ENCODE measurements at regions not wholly inside any gene's neighbourhood (a gene's known extent, or its start where the extent isn't known, plus 50 kb on each side); places are given as distances from the start of the nearest gene placed in this dataset.

DNA sequence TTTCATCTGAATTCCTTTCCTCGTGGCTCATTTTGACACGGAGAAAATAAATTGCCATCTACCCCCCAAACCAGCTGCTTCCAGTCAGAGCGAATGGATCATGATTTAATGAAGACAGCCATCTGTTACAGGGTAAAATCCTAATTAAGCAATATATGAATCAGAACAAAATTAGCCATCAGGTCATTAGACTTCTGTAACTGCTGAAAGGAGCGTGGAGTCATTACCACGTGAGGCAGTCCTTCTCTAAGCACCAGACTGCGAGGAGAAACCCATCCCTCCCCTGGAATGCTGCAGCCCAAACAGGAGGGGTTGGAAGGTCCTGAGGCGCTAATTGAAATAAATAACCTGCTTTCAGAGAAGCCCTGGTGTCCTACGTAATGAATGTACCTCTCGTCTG, 51.1 kb upstream of the TCL1A start:
- no CpG with 5 or more reads among the region's 9 CpGs for WGBS (ENCODE audit: extremely low coverage, insufficient coverage, insufficient read length)
- H3K27ac ChIP-seq (ENCODE audit: low read depth, low read length), result no peak overlapping the region

DNA sequence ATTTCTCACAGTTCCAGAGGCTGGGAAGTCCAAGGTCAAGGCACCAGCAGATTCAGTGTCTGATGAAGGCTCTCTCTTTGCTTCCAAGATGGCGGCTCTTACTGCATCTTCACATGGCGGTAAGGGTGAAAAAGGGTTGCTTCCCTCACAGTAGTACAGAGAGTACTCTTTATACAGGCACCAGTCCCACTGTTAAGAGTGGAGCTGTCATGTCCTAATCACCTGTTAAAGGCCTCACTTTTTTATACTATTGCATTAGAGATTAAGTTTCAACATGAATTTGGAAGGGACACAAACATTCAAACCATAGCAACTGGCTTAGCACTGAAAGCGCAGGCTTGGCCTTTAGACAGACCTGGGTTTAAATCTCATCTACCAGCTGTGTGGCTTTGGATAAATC, 50.0 kb upstream of the TCL1A start:
- H3K23ac ChIP-seq (ENCODE audit: low read length), result no peak overlapping the region
- H2BK120ac ChIP-seq (ENCODE audit: insufficient read depth, low read length, poor library complexity), result no peak overlapping the region
- no peak overlapping the region for H3K18ac ChIP-seq (ENCODE audit: low read length)
- no peak overlapping the region for H3K9ac ChIP-seq (ENCODE audit: low read length)
- no peak for DNase-seq
- H3K79me2 ChIP-seq (ENCODE audit: control insufficient read depth, insufficient read depth, low read length, poor library complexity), result no peaks in the 10 kb centered on the region
- no peak overlapping the region for H2AK5ac ChIP-seq (ENCODE audit: low read length)
- WGBS (ENCODE audit: extremely low coverage, insufficient coverage, insufficient read length), result no CpG with 5 or more reads among the region's 3 CpGs
- H3K4me3 ChIP-seq (ENCODE audit: low read depth, low read length), result no peak overlapping the region
- no peaks in the 10 kb centered on the region for H3K79me1 ChIP-seq (ENCODE audit: low read length)
- H2AFZ ChIP-seq (ENCODE audit: insufficient read depth, low read length, poor library complexity), result no peak overlapping the region
- H2BK12ac ChIP-seq (ENCODE audit: low read length), result no peak overlapping the region
- no peak overlapping the region for H4K91ac ChIP-seq (ENCODE audit: low read depth, low read length)
- H2BK5ac ChIP-seq (ENCODE audit: low read depth, low read length, poor library complexity), result no peak overlapping the region
- no peak overlapping the region for H3K14ac ChIP-seq (ENCODE audit: low read length)
- no peak overlapping the region for H4K12ac ChIP-seq (ENCODE audit: low read depth, low read length)
- no peak overlapping the region for H3K4me2 ChIP-seq (ENCODE audit: low read length)
- no peaks in the 10 kb centered on the region for H3K36me3 ChIP-seq (ENCODE audit: control insufficient read depth in 1 of 2, insufficient read depth in 2 of 2, low read length in 2 of 2)
- no peaks in the 10 kb centered on the region for H3K27me3 ChIP-seq (ENCODE audit: insufficient read depth, low read length)
- no peak overlapping the region for H4K8ac ChIP-seq (ENCODE audit: low read depth, low read length)
- peaks cover 5 to 6% of the 10 kb centered on the region in 2 experiments for H3K4me1 ChIP-seq (ENCODE audit: control insufficient read depth in 1 of 2, insufficient read depth in 2 of 2, low read length in 2 of 2)
- no peak overlapping the region for H3K4ac ChIP-seq (ENCODE audit: low read depth, low read length)
- no peaks in the 10 kb centered on the region for H3K9me3 ChIP-seq (ENCODE audit: insufficient read depth, low read depth, low read length)
- no peak overlapping the region for H3K27ac ChIP-seq (ENCODE audit: low read depth, low read length)

More for the DNA sequence above, 51.1 kb upstream of the TCL1A start:
- Histone ChIP-seq H3K9ac (ENCODE audit: low read length) (no peak overlapping the region), H3K27me3 (ENCODE audit: insufficient read depth, low read length) (no peaks in the 10 kb centered on the region), H2AFZ (ENCODE audit: insufficient read depth, low read length, poor library complexity) (no peak overlapping the region), H3K36me3 (ENCODE audit: control insufficient read depth in 1 of 2, insufficient read depth in 2 of 2, low read length in 2 of 2) (no peaks in the 10 kb centered on the region), H3K14ac (ENCODE audit: low read length) (no peak overlapping the region), H3K23ac (ENCODE audit: low read length) (no peak overlapping the region), H3K79me2 (ENCODE audit: control insufficient read depth, insufficient read depth, low read length, poor library complexity) (no peaks in the 10 kb centered on the region), H2AK5ac (ENCODE audit: low read length) (no peak overlapping the region), H3K4me3 (ENCODE audit: low read depth, low read length) (no peak overlapping the region), H3K9me3 (ENCODE audit: insufficient read depth, low read depth, low read length) (no peaks in the 10 kb centered on the region), H2BK5ac (ENCODE audit: low read depth, low read length, poor library complexity) (no peak overlapping the region), H3K4me2 (ENCODE audit: low read length) (no peak overlapping the region), H4K8ac (ENCODE audit: low read depth, low read length) (no peak overlapping the region), H2BK12ac (ENCODE audit: low read length) (no peak overlapping the region), H3K4ac (ENCODE audit: low read depth, low read length) (no peak overlapping the region), H2BK120ac (ENCODE audit: insufficient read depth, low read length, poor library complexity) (no peak overlapping the region), H3K79me1 (ENCODE audit: low read length) (no peaks in the 10 kb centered on the region), H3K4me1 (ENCODE audit: control insufficient read depth in 1 of 2, insufficient read depth in 2 of 2, low read length in 2 of 2) (peaks cover 5 to 6% of the 10 kb centered on the region in 2 experiments), H3K18ac (ENCODE audit: low read length) (no peak overlapping the region), H4K91ac (ENCODE audit: low read depth, low read length) (no peak overlapping the region), H4K12ac (ENCODE audit: low read depth, low read length) (no peak overlapping the region)
- no peak for DNase-seq
